IMR-90 (cell line): ENCODE measurements at regions not wholly inside any gene's neighbourhood (a gene's known extent, or its start where the extent isn't known, plus 50 kb on each side); places are given as distances from the start of the nearest gene placed in this dataset.

Source experiments
- ATAC-seq: fragments of 200-7000 bp; cut with Tn5 transposase; 2 replicates; pipeline ENCODE4 v1.9.1; 2020; ENCODE audit warnings: low read depth, mild to moderate bottlenecking, moderate library complexity
- BruUV-seq: library from RNA; stranded (reverse); fragments of 400-500 nt; replicated peaks from 2 replicates; lab custom pipeline; 2021; lab: Mats Ljungman, UMichigan
- CTCF ChIA-PET: fragments of 300-600 bp; formaldehyde crosslinking; extraction: SDS; loops from one replicate; lab custom pipeline; 2021; ENCODE audit warnings: antibody characterized with exemption; lab: Yijun Ruan, JAX
- POLR2A ChIA-PET: fragments of 300-600 bp; sonication (Branson Sonifier 250); formaldehyde crosslinking; loops from one replicate; lab custom pipeline; 2022; ENCODE audit warnings: antibody characterized with exemption; ENCODE audit not compliant: unreplicated experiment; lab: Charles Lee
- DNase-seq: peaks from one replicate; pipeline ENCODE4 v3.0.0; 2013
- H2AFZ ChIP-seq: replicated peaks from 2 replicates; pipeline ENCODE3; 2013; ENCODE audit warnings: low read length, mild to moderate bottlenecking; ENCODE audit not compliant: poor library complexity
- H2AK5ac ChIP-seq: 2 replicates; pipeline ENCODE4 v1.6.1; 2013; ENCODE audit warnings: low read depth, low read length, inconsistent platforms
- H2AK9ac ChIP-seq: replicated peaks from 2 replicates; pipeline ENCODE3; 2013; ENCODE audit warnings: mild to moderate bottlenecking, low read depth, low read length, moderate library complexity; ENCODE audit not compliant: poor library complexity
- H2BK120ac ChIP-seq: 2 replicates; pipeline ENCODE4 v1.6.1; 2013; ENCODE audit warnings: low read depth, low read length, inconsistent platforms
- H2BK15ac ChIP-seq: 3 replicates; pipeline ENCODE4 v1.6.1; 2013; ENCODE audit warnings: low read depth, low read length, inconsistent platforms
- H2BK20ac ChIP-seq: 2 replicates; pipeline ENCODE4 v1.6.1; 2013; ENCODE audit warnings: low read depth, mild to moderate bottlenecking, inconsistent platforms, low read length, moderate library complexity
- H2BK5ac ChIP-seq: 2 replicates; pipeline ENCODE4 v1.6.1; 2013; ENCODE audit warnings: mild to moderate bottlenecking, low read depth, low read length, inconsistent platforms; ENCODE audit not compliant: poor library complexity, severe bottlenecking
- H3K14ac ChIP-seq: replicated peaks from 2 replicates; pipeline ENCODE4 v1.6.1; 2013; ENCODE audit warnings: low read depth, low read length, inconsistent platforms
- H3K18ac ChIP-seq: 2 replicates; pipeline ENCODE4 v1.6.1; 2013; ENCODE audit warnings: low read depth, low read length, control low read depth
- H3K23ac ChIP-seq: 2 replicates; pipeline ENCODE4 v1.6.1; 2013; ENCODE audit warnings: low read depth, low read length, inconsistent platforms
- H3K27ac ChIP-seq: 2 replicates; pipeline ENCODE4 v1.5.1; 2013; ENCODE audit warnings: mild to moderate bottlenecking, control low read depth, low read length; ENCODE audit not compliant: insufficient read depth
- H3K27me3 ChIP-seq: 2 replicates; pipeline ENCODE4 v1.6.1; 2013; ENCODE audit warnings: low read length; ENCODE audit not compliant: control insufficient read depth, insufficient read depth
- H3K36me3 ChIP-seq: 2 replicates; pipeline ENCODE4 v1.6.1; 2013; ENCODE audit warnings: low read length, mixed read lengths; ENCODE audit not compliant: control insufficient read depth, insufficient read depth
- H3K4ac ChIP-seq: 2 replicates; pipeline ENCODE4 v1.6.1; 2013; ENCODE audit warnings: low read depth, low read length, inconsistent platforms
- H3K4me1 ChIP-seq: 2 replicates; pipeline ENCODE4 v1.6.1; 2013; ENCODE audit warnings: low read length, mixed read lengths; ENCODE audit not compliant: control insufficient read depth, insufficient read depth
- H3K4me2 ChIP-seq: 2 replicates; pipeline ENCODE4 v1.6.1; 2013; ENCODE audit warnings: low read depth, mild to moderate bottlenecking, control low read depth, low read length, moderate library complexity
- H3K4me3 ChIP-seq: 2 replicates; pipeline ENCODE4 v1.5.1; 2013; ENCODE audit warnings: low read depth, mild to moderate bottlenecking, control low read depth, low read length, moderate library complexity; ENCODE audit not compliant: insufficient read depth
- H3K56ac ChIP-seq: 2 replicates; pipeline ENCODE4 v1.6.1; 2013; ENCODE audit warnings: low read length, inconsistent platforms; ENCODE audit not compliant: insufficient read depth; ENCODE audit errors: extremely low read depth
- H3K79me1 ChIP-seq, 2 experiments: 2 replicates each; pipeline ENCODE4 v1.6.1; 2013; ENCODE audit warnings: low read length in 2 of 2, inconsistent platforms in 1 of 2, low read depth in 1 of 2
- H3K9ac ChIP-seq: 2 replicates; pipeline ENCODE4 v1.6.1; 2013; ENCODE audit warnings: low read depth, low read length, control low read depth
- H3K9me1 ChIP-seq: 2 replicates; pipeline ENCODE4 v1.6.1; 2013; ENCODE audit warnings: low read length, inconsistent platforms; ENCODE audit not compliant: insufficient read depth
- H3K9me3 ChIP-seq: 2 replicates; pipeline ENCODE4 v1.6.1; 2013; ENCODE audit warnings: low read length; ENCODE audit not compliant: control insufficient read depth, insufficient read depth
- H4K20me1 ChIP-seq: 2 replicates; pipeline ENCODE4 v1.6.1; 2013; ENCODE audit warnings: low read length, inconsistent platforms; ENCODE audit not compliant: insufficient read depth
- H4K5ac ChIP-seq: 2 replicates; pipeline ENCODE4 v1.6.1; 2013; ENCODE audit warnings: mild to moderate bottlenecking, low read depth, low read length, control low read depth
- H4K8ac ChIP-seq, 2 experiments: 2 replicates each; pipeline ENCODE4 v1.6.1; 2013; ENCODE audit warnings: low read depth in 2 of 2, low read length in 2 of 2, control low read depth in 1 of 2, inconsistent platforms in 1 of 2
- H4K91ac ChIP-seq: 2 replicates; pipeline ENCODE4 v1.6.1; 2013; ENCODE audit warnings: low read depth, low read length, inconsistent platforms; ENCODE audit not compliant: insufficient read depth
- CEBPB ChIP-seq: IDR thresholded peaks from 2 replicates; pipeline ENCODE4 v1.6.1; 2012; ENCODE audit warnings: low read depth, low read length, improper control_type of control experiment
- CHD1 ChIP-seq: IDR thresholded peaks from 2 replicates; pipeline ENCODE4 v1.6.1; 2012; ENCODE audit warnings: low read depth, low read length, improper control_type of control experiment
- FOS ChIP-seq: fragments of 150-350 bp; IDR thresholded peaks from 2 replicates; pipeline ENCODE4 v1.6.1; 2016; ENCODE audit warnings: low read depth, low read length
- MAFK ChIP-seq: IDR thresholded peaks from 2 replicates; pipeline ENCODE4 v1.6.1; 2012; ENCODE audit warnings: low read depth, low read length, improper control_type of control experiment
- MAZ ChIP-seq: IDR thresholded peaks from 2 replicates; pipeline ENCODE4 v1.6.1; 2012; ENCODE audit warnings: low read depth, mild to moderate bottlenecking, low read length, improper control_type of control experiment, moderate library complexity, borderline replicate concordance
- MXI1 ChIP-seq: IDR thresholded peaks from 2 replicates; pipeline ENCODE4 v1.6.1; 2012; ENCODE audit warnings: low read depth, mild to moderate bottlenecking, low read length, moderate library complexity, borderline replicate concordance
- NFE2L2 ChIP-seq: fragments of 150-350 bp; IDR thresholded peaks from 2 replicates; pipeline ENCODE4 v1.6.1; 2016; ENCODE audit warnings: low read depth, mild to moderate bottlenecking, low read length
- POLR2A ChIP-seq: IDR thresholded peaks from 2 replicates; pipeline ENCODE4 v1.6.1; 2012; ENCODE audit warnings: mild to moderate bottlenecking, low read depth, low read length
- RAD21 ChIP-seq: IDR thresholded peaks from 2 replicates; pipeline ENCODE4 v1.6.1; 2012; ENCODE audit warnings: low read length, improper control_type of control experiment
- RCOR1 ChIP-seq: IDR thresholded peaks from 2 replicates; pipeline ENCODE4 v1.6.1; 2012; ENCODE audit warnings: mild to moderate bottlenecking, low read length, improper control_type of control experiment; ENCODE audit not compliant: insufficient replicate concordance
- RFX5 ChIP-seq: IDR thresholded peaks from 2 replicates; pipeline ENCODE4 v1.8.0; 2012; ENCODE audit warnings: low read depth, mild to moderate bottlenecking, low read length, moderate library complexity
- SMC3 ChIP-seq: fragments of 150-350 bp; IDR thresholded peaks from 2 replicates; pipeline ENCODE4 v1.6.1; 2016; ENCODE audit warnings: low read depth, mild to moderate bottlenecking, antibody characterized with exemption, low read length, moderate library complexity
- WGBS, 2 experiments: methylation state at CpG; one replicate each; pipeline versions ENCODE4 v1.1.5 to v1.1.7; 2013; ENCODE audit warnings: missing lambda C conversion rate in 2 of 2; ENCODE audit not compliant: insufficient read length in 1 of 2; ENCODE audit errors: extremely low coverage in 2 of 2; 5-methylcytosine and 5-hydroxymethylcytosine counted together
- dilution Hi-C: fragments of 300-500 bp; cut with HindIII; formaldehyde crosslinking; loops from one replicate; pipeline ENCODE4 v1.14.3; 2018; ENCODE audit warnings: low sequenced_read_pairs; ENCODE audit not compliant: unreplicated experiment
- in situ Hi-C: fragments of 300-500 bp; cut with MboI; formaldehyde crosslinking; loops from 3 replicates; pipeline ENCODE4 v1.14.3; 2019; ENCODE audit warnings: low sequenced_read_pairs, inconsistent platforms, mixed read lengths
- intact Hi-C: fragments of 100-400 bp; cut with micrococcal nuclease; formaldehyde crosslinking; loops from 2 replicates; pipeline ENCODE4 v1.10.0; 2022
- TF ChIP-seq, protein P1 (sequence below): fragments of 150-350 bp; IDR thresholded peaks from 2 replicates; pipeline ENCODE4 v1.6.1; 2017; ENCODE audit warnings: mild to moderate bottlenecking, antibody characterized with exemption, low read length, low read depth

DNA sequence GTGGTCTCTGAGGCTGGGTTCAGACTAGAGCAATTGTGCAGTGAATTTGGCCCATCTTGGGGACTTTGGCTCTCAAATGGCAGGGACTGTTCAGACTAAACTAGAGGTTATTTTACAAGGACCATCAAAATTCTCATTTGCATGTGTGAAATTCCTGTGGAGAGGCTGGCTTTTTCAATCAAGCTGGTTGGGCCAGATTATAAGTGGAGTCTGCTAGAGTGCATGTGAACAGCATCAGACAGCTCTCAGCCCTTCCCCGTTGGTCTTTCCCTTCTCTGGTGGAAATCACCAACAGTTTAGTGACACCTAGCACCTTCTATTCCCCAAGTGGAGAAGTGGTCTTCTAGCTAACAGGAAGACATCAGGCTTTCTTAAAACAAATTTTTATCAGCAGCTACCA is 301.3 kb downstream of the CWC27 start:
- TF ChIP-seq MAFK, result no peak
- no peak for TF ChIP-seq RAD21
- no peak for TF ChIP-seq CEBPB
- no peak for TF ChIP-seq RCOR1
- no peak for TF ChIP-seq MXI1
- TF ChIP-seq RFX5, result no peak
- TF ChIP-seq POLR2A, result no peak
- TF ChIP-seq CHD1, result no peak
- no peak for TF ChIP-seq SMC3
- TF ChIP-seq MAZ, result no peak
- no peak for TF ChIP-seq FOS
- TF ChIP-seq NFE2L2, result no peak
- TF ChIP-seq, protein P1, sequence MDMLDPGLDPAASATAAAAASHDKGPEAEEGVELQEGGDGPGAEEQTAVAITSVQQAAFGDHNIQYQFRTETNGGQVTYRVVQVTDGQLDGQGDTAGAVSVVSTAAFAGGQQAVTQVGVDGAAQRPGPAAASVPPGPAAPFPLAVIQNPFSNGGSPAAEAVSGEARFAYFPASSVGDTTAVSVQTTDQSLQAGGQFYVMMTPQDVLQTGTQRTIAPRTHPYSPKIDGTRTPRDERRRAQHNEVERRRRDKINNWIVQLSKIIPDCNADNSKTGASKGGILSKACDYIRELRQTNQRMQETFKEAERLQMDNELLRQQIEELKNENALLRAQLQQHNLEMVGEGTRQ, result no peak
- Histone ChIP-seq H3K4me1 (peaks cover 3% of the 10 kb centered on the region; the same call in 1 of the 2 replicates), H3K4ac (no peak overlapping the region), H2AK9ac (no peak overlapping the region), H3K36me3 (no peaks in the 10 kb centered on the region), H2BK20ac (no peak overlapping the region), H3K9me3 (no peaks in the 10 kb centered on the region), H2BK15ac (no peak overlapping the region; the same call in 2 of the 3 replicates), H3K9ac (no peak overlapping the region), H3K4me2 (no peak overlapping the region), H3K27ac (no peak overlapping the region), H3K18ac (no peak overlapping the region), H3K14ac (no peak overlapping the region), H4K20me1 (no peaks in the 10 kb centered on the region), H2AK5ac (no peak overlapping the region), H3K27me3 (no peaks in the 10 kb centered on the region), H2AFZ (no peak overlapping the region), H3K23ac (no peak overlapping the region), H3K56ac (no peak overlapping the region), H4K8ac (no peak overlapping the region), H4K91ac (no peak overlapping the region), H4K5ac (no peak overlapping the region), H2BK5ac (no peak overlapping the region), H2BK120ac (no peak overlapping the region; the same call in 1 of the 2 replicates), H3K79me1 (no peaks in the 10 kb centered on the region), H3K9me1 (no peaks in the 10 kb centered on the region), H3K4me3 (no peak overlapping the region)
- no CpG with 5 or more reads among the region's 1 CpG for WGBS, 2 experiments
- no TSS peak for BruUV-seq
- dilution Hi-C loops, result no loop called here
- ChIA-PET CTCF (no interaction called here), POLR2A (no interaction called here)
- DNase-seq, result no peak
- in situ Hi-C loops, result no loop called here
- intact Hi-C loops, result no loop called here
- no peak for ATAC-seq
